ENCODE measurements at regions not wholly inside any gene's neighbourhood (a gene's known extent, or its start where the extent isn't known, plus 50 kb on each side); places are given as distances from the start of the nearest gene placed in this dataset.

DNA sequence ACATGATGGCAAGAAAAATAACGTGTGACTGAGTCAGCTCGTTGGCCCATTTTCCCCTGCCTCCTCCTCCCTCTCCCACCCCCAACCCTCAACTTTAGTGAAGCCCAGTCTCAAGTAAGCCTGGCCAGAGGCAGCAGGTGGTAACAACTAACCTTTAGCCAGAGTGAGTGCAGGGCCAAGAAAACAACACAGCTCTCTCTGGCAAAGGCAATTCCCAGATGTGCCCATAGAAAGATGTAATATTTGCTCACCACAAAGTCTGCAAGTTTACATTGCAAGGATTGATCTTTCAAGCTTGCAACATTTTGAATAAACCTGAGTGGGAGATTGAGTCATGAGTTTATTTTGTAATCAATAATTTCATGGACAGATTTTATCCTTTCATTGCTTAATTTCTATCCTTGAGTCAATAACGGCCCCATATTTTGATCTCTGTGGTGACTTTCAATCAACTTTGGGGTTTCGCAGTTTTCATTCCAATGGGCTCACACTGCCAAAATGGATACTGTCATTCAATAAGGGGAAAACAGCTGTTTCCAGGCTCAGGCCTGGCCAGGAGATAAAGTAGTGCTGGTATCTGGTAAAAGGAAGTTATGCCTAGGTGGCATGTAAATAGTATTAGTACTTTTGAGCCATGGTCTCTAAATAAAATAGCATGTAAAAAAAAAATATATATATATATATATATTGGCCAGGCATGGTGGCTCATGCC lies 130.7 kb upstream of the TMEM164 start:
- TF ChIP-seq POLR2AphosphoS5 (IDR thresholded peaks at IDR 0.05; ENCODE audit: low read depth, low read length) (no peak), REST (IDR thresholded peaks at IDR 0.05; ENCODE audit: insufficient read depth in 1 of 2, low read depth in 2 of 2, low read length in 1 of 2) (no peak), SIN3A (IDR thresholded peaks at IDR 0.05; ENCODE audit: borderline replicate concordance, insufficient read depth, low read depth, low read length) (no peak)
- TF ChIP-seq, protein P1, sequence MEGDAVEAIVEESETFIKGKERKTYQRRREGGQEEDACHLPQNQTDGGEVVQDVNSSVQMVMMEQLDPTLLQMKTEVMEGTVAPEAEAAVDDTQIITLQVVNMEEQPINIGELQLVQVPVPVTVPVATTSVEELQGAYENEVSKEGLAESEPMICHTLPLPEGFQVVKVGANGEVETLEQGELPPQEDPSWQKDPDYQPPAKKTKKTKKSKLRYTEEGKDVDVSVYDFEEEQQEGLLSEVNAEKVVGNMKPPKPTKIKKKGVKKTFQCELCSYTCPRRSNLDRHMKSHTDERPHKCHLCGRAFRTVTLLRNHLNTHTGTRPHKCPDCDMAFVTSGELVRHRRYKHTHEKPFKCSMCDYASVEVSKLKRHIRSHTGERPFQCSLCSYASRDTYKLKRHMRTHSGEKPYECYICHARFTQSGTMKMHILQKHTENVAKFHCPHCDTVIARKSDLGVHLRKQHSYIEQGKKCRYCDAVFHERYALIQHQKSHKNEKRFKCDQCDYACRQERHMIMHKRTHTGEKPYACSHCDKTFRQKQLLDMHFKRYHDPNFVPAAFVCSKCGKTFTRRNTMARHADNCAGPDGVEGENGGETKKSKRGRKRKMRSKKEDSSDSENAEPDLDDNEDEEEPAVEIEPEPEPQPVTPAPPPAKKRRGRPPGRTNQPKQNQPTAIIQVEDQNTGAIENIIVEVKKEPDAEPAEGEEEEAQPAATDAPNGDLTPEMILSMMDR (IDR thresholded peaks at IDR 0.05) = no peak
- Histone ChIP-seq H3K4me1 (ENCODE audit: control insufficient read depth, insufficient read depth, low read length) (no peaks in the 10 kb centered on the region), H3K9me3 (ENCODE audit: control insufficient read depth, insufficient read depth, low read depth, low read length) (no peaks in the 10 kb centered on the region), H3K36me3 (ENCODE audit: control insufficient read depth, insufficient read depth, low read length) (no peaks in the 10 kb centered on the region), H3K4me3 (ENCODE audit: low read depth in 2 of 2, low read length in 2 of 2) (no peak overlapping the region), H3K27me3 (ENCODE audit: control insufficient read depth, insufficient read depth, low read length) (no peaks in the 10 kb centered on the region), H3K27ac (ENCODE audit: low read length) (no peak overlapping the region)
- in situ Hi-C loops (cut with HindIII; ENCODE audit: low pct_unique_long_range_greater_than_20kb, low sequenced_read_pairs) (no loop called here), intact Hi-C loops (cut with micrococcal nuclease; ENCODE audit: unreplicated experiment) (no loop called here)
- POLR2A ChIA-PET = no interaction called here
- DNase-seq (ENCODE audit: low read depth, low spot score) (no peak), ATAC-seq (no peak)
- CTCF ChIA-PET = interaction anchor here (1.1 kb wide), 1 partner anchor 15 kb away, joined by 4 read pairs; no protein-coding TSS in a partner anchor
- BruUV-seq (replicated peaks) = no TSS peak

- Histone ChIP-seq H3K9me3 (ENCODE audit: control insufficient read depth, insufficient read depth, low read depth, low read length) (no peaks in the 10 kb centered on the region), H3K27ac (ENCODE audit: low read length) (no peak overlapping the region), H3K36me3 (ENCODE audit: control insufficient read depth, insufficient read depth, low read length) (no peaks in the 10 kb centered on the region), H3K4me3 (ENCODE audit: low read depth in 2 of 2, low read length in 2 of 2) (no peak overlapping the region), H3K4me1 (ENCODE audit: control insufficient read depth, insufficient read depth, low read length) (no peaks in the 10 kb centered on the region), H3K27me3 (ENCODE audit: control insufficient read depth, insufficient read depth, low read length) (no peaks in the 10 kb centered on the region)
- ATAC-seq (no peak), DNase-seq (ENCODE audit: low read depth, low spot score) (no peak)
- TF ChIP-seq SIN3A (IDR thresholded peaks at IDR 0.05; ENCODE audit: borderline replicate concordance, insufficient read depth, low read depth, low read length) (no peak), TCF7L2 (IDR thresholded peaks at IDR 0.05; ENCODE audit: low read depth, low read length) (no peak), POLR2AphosphoS5 (IDR thresholded peaks at IDR 0.05; ENCODE audit: low read depth, low read length) (no peak), REST (IDR thresholded peaks at IDR 0.05; ENCODE audit: insufficient read depth in 1 of 2, low read depth in 2 of 2, low read length in 1 of 2) (no peak)
- TF ChIP-seq, protein P1 (IDR thresholded peaks at IDR 0.05) = no peak
- no TSS peak for BruUV-seq (replicated peaks)
- POLR2A ChIA-PET = no interaction called here
- CTCF ChIA-PET = no interaction called here
- in situ Hi-C loops (cut with HindIII; ENCODE audit: low pct_unique_long_range_greater_than_20kb, low sequenced_read_pairs) = no loop called here
- intact Hi-C loops (cut with micrococcal nuclease; ENCODE audit: unreplicated experiment) = no loop called here
These were observed 129.3 kb upstream of the TMEM164 start for GRCh38 chrX:109873574-109873973.

Measured in Panc1 (cell line).